ENCODE measurements at regions not wholly inside any gene's neighbourhood (a gene's known extent, or its start where the extent isn't known, plus 50 kb on each side); places are given as distances from the start of the nearest gene placed in this dataset.
A peak's percentile ranks its signal among the peaks of the same experiment; 100 is the strongest.

GRCh38 chr1:56193656-56194055 lies 385.7 kb downstream of the PLPP3 start:
- no peak for TF ChIP-seq EZH2phosphoT487 (IDR thresholded peaks at IDR 0.05)
- no peak for TF ChIP-seq EZH2 (IDR thresholded peaks at IDR 0.05)
- TF ChIP-seq, protein P1, sequence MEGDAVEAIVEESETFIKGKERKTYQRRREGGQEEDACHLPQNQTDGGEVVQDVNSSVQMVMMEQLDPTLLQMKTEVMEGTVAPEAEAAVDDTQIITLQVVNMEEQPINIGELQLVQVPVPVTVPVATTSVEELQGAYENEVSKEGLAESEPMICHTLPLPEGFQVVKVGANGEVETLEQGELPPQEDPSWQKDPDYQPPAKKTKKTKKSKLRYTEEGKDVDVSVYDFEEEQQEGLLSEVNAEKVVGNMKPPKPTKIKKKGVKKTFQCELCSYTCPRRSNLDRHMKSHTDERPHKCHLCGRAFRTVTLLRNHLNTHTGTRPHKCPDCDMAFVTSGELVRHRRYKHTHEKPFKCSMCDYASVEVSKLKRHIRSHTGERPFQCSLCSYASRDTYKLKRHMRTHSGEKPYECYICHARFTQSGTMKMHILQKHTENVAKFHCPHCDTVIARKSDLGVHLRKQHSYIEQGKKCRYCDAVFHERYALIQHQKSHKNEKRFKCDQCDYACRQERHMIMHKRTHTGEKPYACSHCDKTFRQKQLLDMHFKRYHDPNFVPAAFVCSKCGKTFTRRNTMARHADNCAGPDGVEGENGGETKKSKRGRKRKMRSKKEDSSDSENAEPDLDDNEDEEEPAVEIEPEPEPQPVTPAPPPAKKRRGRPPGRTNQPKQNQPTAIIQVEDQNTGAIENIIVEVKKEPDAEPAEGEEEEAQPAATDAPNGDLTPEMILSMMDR (IDR thresholded peaks at IDR 0.05) = no peak
- no peaks in the 10 kb centered on the region for H3K9me3 Mint-ChIP-seq
- Histone ChIP-seq H2AFZ (replicated peaks) (no peak overlapping the region), H3K4me1 (peaks cover 35% of the 10 kb centered on the region), H3K27me3 (no peaks in the 10 kb centered on the region), H3K36me3 (no peaks in the 10 kb centered on the region), H4K20me1 (ENCODE audit: low read depth) (peaks cover 6% of the 10 kb centered on the region), H3K4me2 (no peak overlapping the region), H3K79me2 (ENCODE audit: low read depth) (no peaks in the 10 kb centered on the region), H3K27ac (no peak overlapping the region), H3K4me3 (no peak overlapping the region), H3F3A (ENCODE audit: low read depth) (peaks cover 19% of the 10 kb centered on the region), H3K9ac (no peak overlapping the region), H3K9me3 (ENCODE audit: low read depth) (no peaks in the 10 kb centered on the region)
- no peak overlapping the region for H3K4me3 Mint-ChIP-seq
- H3K36me3 Mint-ChIP-seq = no peaks in the 10 kb centered on the region
- H3K4me1 Mint-ChIP-seq = peaks cover 42% of the 10 kb centered on the region
- H3K27ac Mint-ChIP-seq = no peak overlapping the region
- no peak for DNase-seq (ENCODE audit: low spot score)
- H3K27me3 Mint-ChIP-seq (ENCODE audit: insufficient read depth, low read depth) = no peaks in the 10 kb centered on the region

DNA sequence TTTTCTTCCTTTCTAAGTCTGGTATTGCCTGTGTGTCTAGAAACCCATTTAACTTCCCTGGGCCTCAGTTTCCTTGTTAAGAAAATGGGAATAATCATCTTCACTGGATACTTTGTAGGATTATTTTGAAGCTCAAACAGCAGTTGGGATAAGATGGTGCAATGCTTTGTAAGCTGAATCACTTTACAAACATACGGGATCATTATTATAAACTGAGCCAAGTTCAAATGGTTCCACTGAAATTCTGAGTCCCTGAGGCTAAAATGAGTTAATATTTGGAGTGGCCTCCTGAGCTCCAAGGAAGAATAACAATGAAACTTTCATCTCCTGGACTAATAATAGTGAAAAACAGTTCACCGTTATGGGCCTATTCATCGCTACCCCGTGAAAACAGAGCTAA lies 388.0 kb downstream of the PLPP3 start:
- Histone ChIP-seq H3K4me2 (no peak overlapping the region), H2AFZ (replicated peaks) (no peak overlapping the region), H3K27ac (no peak overlapping the region), H3K36me3 (no peaks in the 10 kb centered on the region), H3K9ac (no peak overlapping the region), H3K4me3 (no peak overlapping the region), H3K9me3 (ENCODE audit: low read depth) (no peaks in the 10 kb centered on the region), H3K4me1 (peaks cover 53% of the 10 kb centered on the region), H3F3A (ENCODE audit: low read depth) (peaks cover 31% of the 10 kb centered on the region), H3K79me2 (ENCODE audit: low read depth) (no peaks in the 10 kb centered on the region), H3K27me3 (no peaks in the 10 kb centered on the region), H4K20me1 (ENCODE audit: low read depth) (peaks cover 6% of the 10 kb centered on the region)
- no peak for DNase-seq (ENCODE audit: low spot score)
- Mint-ChIP-seq H3K4me1 (peaks cover 46% of the 10 kb centered on the region), H3K36me3 (no peaks in the 10 kb centered on the region), H3K27me3 (ENCODE audit: insufficient read depth, low read depth) (no peaks in the 10 kb centered on the region), H3K9me3 (no peaks in the 10 kb centered on the region), H3K27ac (no peak overlapping the region), H3K4me3 (no peak overlapping the region)
- TF ChIP-seq, protein P1 (IDR thresholded peaks at IDR 0.05) = no peak
- no peak for TF ChIP-seq EZH2phosphoT487 (IDR thresholded peaks at IDR 0.05)
- TF ChIP-seq EZH2 (IDR thresholded peaks at IDR 0.05) = no peak

- no peaks in the 10 kb centered on the region for H3K36me3 ChIP-seq
- no peaks in the 10 kb centered on the region for H3K27me3 ChIP-seq
- H3K27me3 Mint-ChIP-seq (ENCODE audit: insufficient read depth, low read depth) = no peaks in the 10 kb centered on the region
- H3K4me1 ChIP-seq = peaks cover 57% of the 10 kb centered on the region
- H3K9me3 Mint-ChIP-seq = no peaks in the 10 kb centered on the region
- no peak for TF ChIP-seq EZH2phosphoT487 (IDR thresholded peaks at IDR 0.05)
- TF ChIP-seq EZH2 (IDR thresholded peaks at IDR 0.05) = no peak
- TF ChIP-seq, protein P1 (IDR thresholded peaks at IDR 0.05) = no peak
- no peak overlapping the region for H2AFZ ChIP-seq (replicated peaks)
- no peak overlapping the region for H3K4me3 Mint-ChIP-seq
- peak overlapping the region; percentile 51 for H3K27ac Mint-ChIP-seq
- peaks cover 32% of the 10 kb centered on the region for H3F3A ChIP-seq (ENCODE audit: low read depth)
- no peak overlapping the region for H3K27ac ChIP-seq
- no peak overlapping the region for H3K9ac ChIP-seq
- H3K4me2 ChIP-seq = no peak overlapping the region
- H3K79me2 ChIP-seq (ENCODE audit: low read depth) = no peaks in the 10 kb centered on the region
- H3K36me3 Mint-ChIP-seq = no peaks in the 10 kb centered on the region
- peaks cover 6% of the 10 kb centered on the region for H4K20me1 ChIP-seq (ENCODE audit: low read depth)
- no peak overlapping the region for H3K4me3 ChIP-seq
- DNase-seq (ENCODE audit: low spot score) = peak; percentile 34
- no peaks in the 10 kb centered on the region for H3K9me3 ChIP-seq (ENCODE audit: low read depth)
- H3K4me1 Mint-ChIP-seq = peaks cover 49% of the 10 kb centered on the region
These were observed 388.5 kb downstream of the PLPP3 start for GRCh38 chr1:56190806-56191365.

All from neural progenitor cell (in vitro differentiated cells).